Osteoblast (primary cell): ENCODE measurements at regions not wholly inside any gene's neighbourhood (a gene's known extent, or its start where the extent isn't known, plus 50 kb on each side); places are given as distances from the start of the nearest gene placed in this dataset.

Experiments
- DNase-seq: peaks from one replicate; pipeline ENCODE4 v3.0.0; 2011; ENCODE audit warnings: low spot score, mixed read lengths; ENCODE audit not compliant: insufficient read length; ENCODE audit errors: missing footprints
- H2AFZ ChIP-seq: 2 replicates; pipeline ENCODE4 v1.6.0; 2011; ENCODE audit warnings: mild to moderate bottlenecking, low read length
- H3K27ac ChIP-seq: 2 replicates; pipeline ENCODE4 v1.5.1; 2011; ENCODE audit warnings: mild to moderate bottlenecking, low read depth, low read length, moderate library complexity
- H3K27me3 ChIP-seq: 2 replicates; pipeline ENCODE4 v1.6.0; 2012; ENCODE audit warnings: mild to moderate bottlenecking, control low read depth, inconsistent platforms, low read length, moderate library complexity; ENCODE audit not compliant: insufficient read depth
- H3K36me3 ChIP-seq: 2 replicates; pipeline ENCODE4 v1.5.1; 2011; ENCODE audit warnings: mild to moderate bottlenecking, low read length, control low read depth, moderate library complexity; ENCODE audit not compliant: insufficient read depth
- H3K4me1 ChIP-seq: 2 replicates; pipeline ENCODE4 v1.5.1; 2011; ENCODE audit warnings: mild to moderate bottlenecking, low read length, control low read depth, moderate library complexity; ENCODE audit not compliant: insufficient read depth
- H3K4me2 ChIP-seq: 2 replicates; pipeline ENCODE4 v1.6.0; 2011; ENCODE audit warnings: mild to moderate bottlenecking, low read length; ENCODE audit not compliant: insufficient read depth
- H3K4me3 ChIP-seq: fragments of 200-600 bp; sonication (generic); 3 replicates; pipeline ENCODE4 v1.5.1; 2012; ENCODE audit warnings: mild to moderate bottlenecking, low read length, inconsistent platforms; ENCODE audit not compliant: insufficient read depth
- H3K79me2 ChIP-seq: 2 replicates; pipeline ENCODE4 v1.6.0; 2012; ENCODE audit warnings: mild to moderate bottlenecking, low read length, control low read depth, inconsistent platforms; ENCODE audit not compliant: insufficient read depth
- H3K9me3 ChIP-seq: 2 replicates; pipeline ENCODE4 v1.5.1; 2011; ENCODE audit warnings: low read depth, low read length, control low read depth
- H4K20me1 ChIP-seq: 2 replicates; pipeline ENCODE4 v1.6.0; 2012; ENCODE audit warnings: mild to moderate bottlenecking, low read length, control low read depth; ENCODE audit not compliant: insufficient read depth
- CTCF ChIP-seq: IDR thresholded peaks from 2 replicates; pipeline ENCODE4 v1.5.1; 2011; ENCODE audit warnings: mild to moderate bottlenecking, low read depth, low read length, moderate library complexity; ENCODE audit errors: extremely low read depth

DNA sequence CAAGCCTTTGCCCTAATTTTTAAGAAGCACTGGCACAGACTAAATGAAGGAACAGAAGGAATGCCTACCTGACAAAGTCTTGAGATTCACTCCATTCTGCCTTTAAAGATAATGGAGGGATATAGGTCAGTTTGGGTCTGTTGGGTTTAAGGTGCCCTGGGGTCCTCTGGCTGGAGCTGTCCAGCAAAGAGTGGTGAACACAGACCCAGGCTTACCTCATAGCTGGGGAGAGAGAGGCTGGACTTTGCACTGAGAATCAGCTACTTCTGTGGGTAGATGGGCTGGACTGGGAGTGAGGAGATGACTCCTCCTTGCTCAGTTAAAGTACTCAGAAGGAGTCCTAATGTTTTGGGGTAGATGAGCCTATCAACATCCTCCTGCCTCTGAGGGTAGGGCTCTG, 64.4 kb upstream of the CXCR4 start:
- H3K79me2 ChIP-seq = no peaks in the 10 kb centered on the region
- H3K36me3 ChIP-seq = no peaks in the 10 kb centered on the region
- no peak overlapping the region for H3K4me3 ChIP-seq
- no peaks in the 10 kb centered on the region for H4K20me1 ChIP-seq
- H3K4me2 ChIP-seq = no peak overlapping the region
- no peak for DNase-seq
- no peak overlapping the region for H3K27ac ChIP-seq
- H2AFZ ChIP-seq = no peak overlapping the region
- no peaks in the 10 kb centered on the region for H3K27me3 ChIP-seq
- no peaks in the 10 kb centered on the region for H3K9me3 ChIP-seq
- no peaks in the 10 kb centered on the region for H3K4me1 ChIP-seq
- TF ChIP-seq CTCF = no peak

- Histone ChIP-seq H4K20me1 (no peaks in the 10 kb centered on the region), H3K4me2 (no peak overlapping the region), H3K79me2 (no peaks in the 10 kb centered on the region), H3K36me3 (no peaks in the 10 kb centered on the region), H2AFZ (no peak overlapping the region), H3K4me1 (no peaks in the 10 kb centered on the region), H3K27ac (no peak overlapping the region), H3K27me3 (no peaks in the 10 kb centered on the region), H3K9me3 (no peaks in the 10 kb centered on the region), H3K4me3 (no peak overlapping the region)
- TF ChIP-seq CTCF = no peak
- no peak for DNase-seq
These were observed 61.6 kb upstream of the CXCR4 start for GRCh38 chr2:136179602-136179975.

DNA sequence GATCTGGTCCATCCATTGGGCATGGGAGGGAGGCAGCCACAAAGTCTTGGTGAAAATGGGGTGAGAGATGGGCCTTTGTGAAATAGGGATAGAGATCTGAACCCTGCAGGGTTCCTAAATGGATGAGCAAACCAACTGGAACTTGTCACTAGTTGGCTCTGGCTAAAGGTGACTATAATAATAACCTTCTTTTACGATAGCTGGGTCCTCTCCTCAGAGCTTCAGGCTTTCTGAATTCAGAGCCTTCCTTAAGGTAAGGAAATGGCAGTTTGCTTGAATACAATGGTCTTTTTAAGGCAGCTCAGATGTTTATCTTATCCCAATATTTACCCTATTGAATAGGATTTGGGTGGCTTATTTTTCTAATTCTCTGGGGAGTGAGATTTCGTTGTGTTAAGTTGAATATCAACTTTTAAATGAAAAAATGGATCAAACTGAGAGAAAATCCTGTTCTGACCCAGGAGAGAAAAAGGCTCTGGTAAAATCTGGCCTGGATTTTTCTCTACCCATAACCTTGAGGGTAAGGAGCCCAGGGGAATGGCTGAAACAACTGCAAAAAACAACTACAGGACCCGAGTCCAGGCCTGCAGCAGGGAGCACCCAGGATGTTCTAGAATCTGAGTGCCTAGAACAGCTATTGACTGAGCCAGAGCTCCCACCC, 61.1 kb upstream of the CXCR4 start:
- H3K27ac ChIP-seq = no peak overlapping the region
- H2AFZ ChIP-seq = no peak overlapping the region
- H3K4me3 ChIP-seq = no peak overlapping the region
- H3K4me2 ChIP-seq = no peak overlapping the region
- no peak for DNase-seq
- no peak for TF ChIP-seq CTCF
- H3K79me2 ChIP-seq = no peaks in the 10 kb centered on the region
- no peaks in the 10 kb centered on the region for H3K4me1 ChIP-seq
- H3K27me3 ChIP-seq = no peaks in the 10 kb centered on the region
- no peaks in the 10 kb centered on the region for H4K20me1 ChIP-seq
- no peaks in the 10 kb centered on the region for H3K9me3 ChIP-seq
- no peaks in the 10 kb centered on the region for H3K36me3 ChIP-seq

GRCh38 chr2:136175868-136176267, 57.9 kb upstream of the CXCR4 start:
- TF ChIP-seq CTCF = no peak
- Histone ChIP-seq H3K79me2 (no peaks in the 10 kb centered on the region), H4K20me1 (no peaks in the 10 kb centered on the region), H3K9me3 (no peaks in the 10 kb centered on the region), H3K4me2 (no peak overlapping the region), H3K27ac (no peak overlapping the region), H2AFZ (no peak overlapping the region), H3K27me3 (no peaks in the 10 kb centered on the region), H3K4me3 (no peak overlapping the region), H3K4me1 (no peaks in the 10 kb centered on the region), H3K36me3 (no peaks in the 10 kb centered on the region)
- no peak for DNase-seq
